ENCODE measurements at regions not wholly inside any gene's neighbourhood (a gene's known extent, or its start where the extent isn't known, plus 50 kb on each side); places are given as distances from the start of the nearest gene placed in this dataset.

- Histone ChIP-seq H4K8ac (ENCODE audit: low read length) (no peak overlapping the region), H4K91ac (ENCODE audit: low read length) (no peak overlapping the region), H2BK120ac (ENCODE audit: low read depth, low read length) (no peak overlapping the region), H2BK15ac (ENCODE audit: low read depth, poor library complexity, severe bottlenecking) (no peak overlapping the region), H3K18ac (ENCODE audit: low read depth in 1 of 2, low read length in 2 of 2) (peak overlapping the region in 1 of 2 experiments; percentile 21), H2BK12ac (ENCODE audit: low read length in 2 of 2) (no peak overlapping the region), H3K14ac (ENCODE audit: low read length in 2 of 2) (no peak overlapping the region), H3K4me3 (ENCODE audit: insufficient read depth in 1 of 2, low read depth in 1 of 2, low read length in 2 of 2) (no peak overlapping the region), H3K9ac (ENCODE audit: low read length) (no peak overlapping the region), H2AK5ac (ENCODE audit: low read length, severe bottlenecking) (no peak overlapping the region), H3K4me1 (ENCODE audit: control insufficient read depth, insufficient read depth, low read depth, low read length) (peaks cover 2% of the 10 kb centered on the region), H2BK5ac (ENCODE audit: low read depth, low read length, poor library complexity, severe bottlenecking) (no peak overlapping the region), H3K9me3 (ENCODE audit: control insufficient read depth, low read length) (no peaks in the 10 kb centered on the region), H3K4ac (ENCODE audit: low read depth in 1 of 2, low read length in 2 of 2) (no peak overlapping the region), H3K27me3 (ENCODE audit: control insufficient read depth in 1 of 2, insufficient read depth in 1 of 2, low read length in 2 of 2) (no peaks in the 10 kb centered on the region), H3K79me1 (replicated peaks; ENCODE audit: low read length, poor library complexity, severe bottlenecking) (peaks cover 6% of the 10 kb centered on the region), H3K27ac (ENCODE audit: low read length, poor library complexity, severe bottlenecking) (no peak overlapping the region), H3K23ac (ENCODE audit: low read length in 2 of 2) (no peak overlapping the region), H3K4me2 (ENCODE audit: low read length, poor library complexity, severe bottlenecking) (no peak overlapping the region), H3K36me3 (ENCODE audit: control insufficient read depth in 1 of 2, insufficient read depth in 2 of 2, low read depth in 1 of 2, low read length in 2 of 2) (no peaks in the 10 kb centered on the region), H2AFZ (ENCODE audit: low read depth, low read length) (no peak overlapping the region)
- DNase-seq, result no peak
- WGBS, result 88% methylated on average over 3 of the region's 3 CpGs
Observed at GRCh38 chr1:98099501-98099900, 178.7 kb upstream of the DPYD start.

GRCh38 chr1:98098473-98098872 lies 177.6 kb upstream of the DPYD start:
- peaks cover 9% of the 10 kb centered on the region for H3K79me1 ChIP-seq (replicated peaks; ENCODE audit: low read length, poor library complexity, severe bottlenecking)
- no peaks in the 10 kb centered on the region for H3K36me3 ChIP-seq (ENCODE audit: control insufficient read depth in 1 of 2, insufficient read depth in 2 of 2, low read depth in 1 of 2, low read length in 2 of 2)
- H2BK120ac ChIP-seq (ENCODE audit: low read depth, low read length), result no peak overlapping the region
- no peak overlapping the region for H3K18ac ChIP-seq (ENCODE audit: low read depth in 1 of 2, low read length in 2 of 2)
- H3K9me3 ChIP-seq (ENCODE audit: control insufficient read depth, low read length), result no peaks in the 10 kb centered on the region
- H2BK12ac ChIP-seq (ENCODE audit: low read length in 2 of 2), result no peak overlapping the region
- H3K27me3 ChIP-seq (ENCODE audit: control insufficient read depth in 1 of 2, insufficient read depth in 1 of 2, low read length in 2 of 2), result no peaks in the 10 kb centered on the region
- no peak overlapping the region for H3K9ac ChIP-seq (ENCODE audit: low read length)
- no peak overlapping the region for H3K4me2 ChIP-seq (ENCODE audit: low read length, poor library complexity, severe bottlenecking)
- H2AFZ ChIP-seq (ENCODE audit: low read depth, low read length), result no peak overlapping the region
- no peak overlapping the region for H3K14ac ChIP-seq (ENCODE audit: low read length in 2 of 2)
- no peak overlapping the region for H4K91ac ChIP-seq (ENCODE audit: low read length)
- no peak overlapping the region for H4K8ac ChIP-seq (ENCODE audit: low read length)
- no peak overlapping the region for H2AK5ac ChIP-seq (ENCODE audit: low read length, severe bottlenecking)
- no peaks in the 10 kb centered on the region for H3K4me1 ChIP-seq (ENCODE audit: control insufficient read depth, insufficient read depth, low read depth, low read length)
- no peak overlapping the region for H3K27ac ChIP-seq (ENCODE audit: low read length, poor library complexity, severe bottlenecking)
- H3K4ac ChIP-seq (ENCODE audit: low read depth in 1 of 2, low read length in 2 of 2), result no peak overlapping the region
- H3K4me3 ChIP-seq (ENCODE audit: insufficient read depth in 1 of 2, low read depth in 1 of 2, low read length in 2 of 2), result no peak overlapping the region
- H3K23ac ChIP-seq (ENCODE audit: low read length in 2 of 2), result no peak overlapping the region
- no peak for DNase-seq
- no peak overlapping the region for H2BK15ac ChIP-seq (ENCODE audit: low read depth, poor library complexity, severe bottlenecking)
- H2BK5ac ChIP-seq (ENCODE audit: low read depth, low read length, poor library complexity, severe bottlenecking), result no peak overlapping the region

GRCh38 chr1:98090351-98090750 lies 169.5 kb upstream of the DPYD start:
- Histone ChIP-seq H2BK15ac (ENCODE audit: low read depth, poor library complexity, severe bottlenecking) (no peak overlapping the region), H3K9ac (ENCODE audit: low read length) (no peak overlapping the region), H3K27me3 (ENCODE audit: control insufficient read depth in 1 of 2, insufficient read depth in 1 of 2, low read length in 2 of 2) (no peaks in the 10 kb centered on the region), H4K8ac (ENCODE audit: low read length) (no peak overlapping the region), H4K91ac (ENCODE audit: low read length) (no peak overlapping the region), H3K4ac (ENCODE audit: low read depth in 1 of 2, low read length in 2 of 2) (no peak overlapping the region), H3K9me3 (ENCODE audit: control insufficient read depth, low read length) (no peaks in the 10 kb centered on the region), H3K4me1 (ENCODE audit: control insufficient read depth, insufficient read depth, low read depth, low read length) (no peaks in the 10 kb centered on the region), H3K36me3 (ENCODE audit: control insufficient read depth in 1 of 2, insufficient read depth in 2 of 2, low read depth in 1 of 2, low read length in 2 of 2) (no peaks in the 10 kb centered on the region), H2BK12ac (ENCODE audit: low read length in 2 of 2) (no peak overlapping the region), H3K4me3 (ENCODE audit: insufficient read depth in 1 of 2, low read depth in 1 of 2, low read length in 2 of 2) (no peak overlapping the region), H3K27ac (ENCODE audit: low read length, poor library complexity, severe bottlenecking) (no peak overlapping the region), H3K79me1 (replicated peaks; ENCODE audit: low read length, poor library complexity, severe bottlenecking) (peaks cover 5% of the 10 kb centered on the region), H3K4me2 (ENCODE audit: low read length, poor library complexity, severe bottlenecking) (no peak overlapping the region), H2BK5ac (ENCODE audit: low read depth, low read length, poor library complexity, severe bottlenecking) (no peak overlapping the region), H3K14ac (ENCODE audit: low read length in 2 of 2) (no peak overlapping the region), H2BK120ac (ENCODE audit: low read depth, low read length) (no peak overlapping the region), H2AK5ac (ENCODE audit: low read length, severe bottlenecking) (no peak overlapping the region), H3K23ac (ENCODE audit: low read length in 2 of 2) (no peak overlapping the region), H3K18ac (ENCODE audit: low read depth in 1 of 2, low read length in 2 of 2) (no peak overlapping the region), H2AFZ (ENCODE audit: low read depth, low read length) (no peak overlapping the region)
- DNase-seq, result no peak

GRCh38 chr1:98088381-98088780 lies 167.5 kb upstream of the DPYD start:
- H3K4me3 ChIP-seq (ENCODE audit: insufficient read depth in 1 of 2, low read depth in 1 of 2, low read length in 2 of 2), result no peak overlapping the region
- no peaks in the 10 kb centered on the region for H3K4me1 ChIP-seq (ENCODE audit: control insufficient read depth, insufficient read depth, low read depth, low read length)

More at GRCh38 chr1:98088381-98088780, 167.5 kb upstream of the DPYD start:
- Histone ChIP-seq H3K23ac (ENCODE audit: low read length in 2 of 2) (no peak overlapping the region), H3K9ac (ENCODE audit: low read length) (no peak overlapping the region), H2BK120ac (ENCODE audit: low read depth, low read length) (no peak overlapping the region), H2BK12ac (ENCODE audit: low read length in 2 of 2) (no peak overlapping the region), H2AK5ac (ENCODE audit: low read length, severe bottlenecking) (no peak overlapping the region), H3K79me1 (replicated peaks; ENCODE audit: low read length, poor library complexity, severe bottlenecking) (peaks cover 2% of the 10 kb centered on the region), H3K18ac (ENCODE audit: low read depth in 1 of 2, low read length in 2 of 2) (no peak overlapping the region), H3K14ac (ENCODE audit: low read length in 2 of 2) (no peak overlapping the region), H4K8ac (ENCODE audit: low read length) (no peak overlapping the region), H2BK5ac (ENCODE audit: low read depth, low read length, poor library complexity, severe bottlenecking) (no peak overlapping the region), H2AFZ (ENCODE audit: low read depth, low read length) (no peak overlapping the region), H3K27ac (ENCODE audit: low read length, poor library complexity, severe bottlenecking) (no peak overlapping the region), H3K4ac (ENCODE audit: low read depth in 1 of 2, low read length in 2 of 2) (no peak overlapping the region), H4K91ac (ENCODE audit: low read length) (no peak overlapping the region), H2BK15ac (ENCODE audit: low read depth, poor library complexity, severe bottlenecking) (no peak overlapping the region), H3K9me3 (ENCODE audit: control insufficient read depth, low read length) (no peaks in the 10 kb centered on the region), H3K4me2 (ENCODE audit: low read length, poor library complexity, severe bottlenecking) (no peak overlapping the region), H3K27me3 (ENCODE audit: control insufficient read depth in 1 of 2, insufficient read depth in 1 of 2, low read length in 2 of 2) (no peaks in the 10 kb centered on the region), H3K36me3 (ENCODE audit: control insufficient read depth in 1 of 2, insufficient read depth in 2 of 2, low read depth in 1 of 2, low read length in 2 of 2) (no peaks in the 10 kb centered on the region)
- no peak for DNase-seq
- WGBS, result 81% methylated on average over 2 of the region's 3 CpGs

All from mesenchymal stem cell (in vitro differentiated cells and primary cell).